ENCODE measurements at regions not wholly inside any gene's neighbourhood (a gene's known extent, or its start where the extent isn't known, plus 50 kb on each side); places are given as distances from the start of the nearest gene placed in this dataset.
"Not testable (repeated sequence)": the region's sequence is repeated elsewhere in the genome, so short reads cannot be mapped to it uniquely, and the experiment has no call there.

DNA sequence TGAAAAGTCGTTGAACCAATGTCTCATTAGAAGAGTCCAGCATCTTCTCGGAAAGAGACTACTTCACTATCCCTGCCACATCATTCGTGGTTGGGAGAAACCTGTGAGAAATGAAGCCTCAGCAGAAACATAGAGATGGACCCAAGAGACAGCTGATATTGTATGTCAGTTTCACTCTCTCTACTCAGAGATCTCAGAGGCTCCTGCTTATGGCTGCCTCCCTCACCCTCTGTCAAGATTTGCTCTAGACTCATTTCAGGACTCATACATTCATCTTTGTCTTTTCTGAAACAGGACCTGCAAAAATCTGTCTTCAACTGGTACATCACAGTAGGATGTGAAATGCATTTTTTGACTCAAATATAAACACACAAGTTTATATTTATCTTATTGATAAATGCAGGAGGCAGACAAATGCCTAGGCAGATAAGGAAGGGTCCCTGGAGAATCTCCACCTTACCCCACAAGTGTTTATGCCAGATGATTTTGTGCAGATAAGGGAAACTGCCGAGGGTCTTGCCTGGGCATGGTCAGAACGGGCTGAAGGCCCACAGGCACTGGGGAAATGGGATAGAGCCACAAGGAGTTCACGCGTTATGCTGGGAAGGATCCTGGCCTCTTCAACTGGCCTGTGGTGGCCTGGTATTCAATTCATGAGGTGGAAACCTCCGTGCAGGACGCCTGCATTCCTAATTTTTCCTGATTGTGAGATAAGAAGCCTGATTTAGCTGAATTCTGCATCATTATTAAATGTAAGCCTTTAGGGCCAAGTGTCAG lies 1834.0 kb upstream of the PCDH20 start:
- Histone ChIP-seq H3K27me3 (ENCODE audit: insufficient read depth, low read length) (no peaks in the 10 kb centered on the region), H3K79me2 (ENCODE audit: control insufficient read depth, insufficient read depth, low read length, unreplicated experiment) (no peaks in the 10 kb centered on the region), H3K4me1 (ENCODE audit: control insufficient read depth, insufficient read depth, low read length, unreplicated experiment) (no peaks in the 10 kb centered on the region), H3K27ac (ENCODE audit: low read depth, low read length) (no peak overlapping the region), H3K36me3 (ENCODE audit: insufficient read depth, low read length) (no peaks in the 10 kb centered on the region), H2AFZ (ENCODE audit: low read length, unreplicated experiment) (no peak overlapping the region), H3K4me3 (ENCODE audit: low read depth, low read length) (no peak overlapping the region)

DNA sequence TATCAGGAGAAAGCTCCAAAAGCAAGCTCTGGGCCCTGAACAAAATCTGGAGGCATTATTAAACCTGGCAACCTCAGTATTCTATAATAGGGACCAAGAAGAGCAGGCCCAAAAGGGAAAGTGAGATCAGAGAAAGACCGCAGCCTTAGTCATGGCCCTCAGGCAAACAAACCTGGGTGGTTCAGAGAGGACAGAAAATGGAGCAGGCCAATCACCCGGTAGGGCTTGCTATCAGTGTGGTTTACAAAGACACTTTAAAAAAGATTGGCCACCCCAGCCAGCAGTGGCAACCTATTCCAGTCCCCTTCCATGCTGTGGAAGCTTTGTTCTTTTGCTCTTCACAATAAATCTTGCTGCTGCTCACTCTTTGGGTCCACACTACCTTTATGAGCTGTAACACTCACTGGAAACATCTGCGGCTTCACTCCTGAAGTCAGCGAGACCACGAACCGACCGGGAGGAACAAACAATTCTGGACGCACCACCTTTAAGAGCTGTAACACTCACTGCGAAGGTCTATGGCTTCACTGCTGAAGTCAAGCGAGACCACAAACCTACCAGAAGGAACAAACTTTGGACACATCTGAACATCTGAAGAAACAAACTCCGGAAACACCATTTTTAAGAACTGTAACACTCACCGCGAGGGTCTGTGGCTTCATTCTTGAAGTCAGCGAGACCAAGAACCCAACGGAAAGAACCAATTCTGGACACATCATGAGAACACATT lies 1821.2 kb upstream of the PCDH20 start:
- not testable (repeated sequence) for H3K4me1 ChIP-seq (ENCODE audit: control insufficient read depth, insufficient read depth, low read length, unreplicated experiment); H3K36me3 ChIP-seq (ENCODE audit: insufficient read depth, low read length); H3K27ac ChIP-seq (ENCODE audit: low read depth, low read length); H3K79me2 ChIP-seq (ENCODE audit: control insufficient read depth, insufficient read depth, low read length, unreplicated experiment); H3K27me3 ChIP-seq (ENCODE audit: insufficient read depth, low read length); H2AFZ ChIP-seq (ENCODE audit: low read length, unreplicated experiment); H3K4me3 ChIP-seq (ENCODE audit: low read depth, low read length)

DNA sequence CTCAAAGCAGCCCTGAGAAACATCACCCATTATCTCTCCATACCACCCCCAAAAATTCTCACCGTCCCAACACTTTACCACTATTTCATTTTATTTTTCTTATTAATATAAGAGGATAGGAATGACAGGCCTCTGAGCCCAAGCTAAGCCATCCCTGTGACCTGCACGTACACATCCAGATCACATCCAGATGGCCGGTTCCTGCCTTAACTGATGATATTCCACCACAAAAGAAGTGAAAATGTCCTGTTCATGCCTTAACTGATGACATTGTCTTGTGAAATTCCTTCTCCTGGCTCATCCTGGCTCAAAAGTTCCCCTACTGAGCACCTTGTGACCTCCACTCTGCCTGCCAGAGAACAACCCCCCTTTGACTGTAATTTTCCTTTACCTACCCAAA lies 1802.9 kb upstream of the PCDH20 start:
- not testable (repeated sequence) for H3K36me3 ChIP-seq (ENCODE audit: insufficient read depth, low read length); H3K27ac ChIP-seq (ENCODE audit: low read depth, low read length); H3K4me3 ChIP-seq (ENCODE audit: low read depth, low read length); H2AFZ ChIP-seq (ENCODE audit: low read length, unreplicated experiment); H3K4me1 ChIP-seq (ENCODE audit: control insufficient read depth, insufficient read depth, low read length, unreplicated experiment); H3K27me3 ChIP-seq (ENCODE audit: insufficient read depth, low read length); H3K79me2 ChIP-seq (ENCODE audit: control insufficient read depth, insufficient read depth, low read length, unreplicated experiment)

DNA sequence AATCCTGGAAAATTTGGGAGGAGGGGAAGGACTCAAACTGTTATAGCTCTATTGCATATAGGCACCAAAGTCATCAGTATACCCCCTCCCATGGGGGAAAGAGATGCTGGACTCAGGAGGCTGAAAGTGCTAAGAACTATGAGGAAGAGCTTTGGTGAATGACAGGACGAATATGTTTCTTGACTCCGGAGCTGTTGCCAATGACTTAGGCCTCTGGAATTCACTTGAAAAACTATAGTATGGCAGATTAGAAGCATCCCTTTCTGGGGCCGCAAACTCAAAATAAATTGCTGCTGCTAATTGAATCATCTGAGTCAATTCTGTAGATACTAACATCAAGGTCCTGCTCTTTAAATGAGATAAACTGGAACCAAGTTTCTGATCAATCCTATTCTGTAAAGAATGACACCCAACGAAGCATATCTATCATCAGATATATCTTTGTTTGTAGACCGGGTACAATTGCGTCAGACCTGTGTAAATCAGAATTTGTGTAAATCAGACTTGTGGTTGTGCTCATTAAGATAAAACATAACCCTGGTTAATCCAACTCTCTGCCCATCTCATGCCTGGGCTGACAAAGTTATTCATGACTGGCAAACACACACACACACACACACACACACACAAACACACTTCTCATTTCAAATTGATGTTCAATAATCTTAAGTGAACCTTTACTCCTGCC lies 1793.8 kb upstream of the PCDH20 start:
- no peaks in the 10 kb centered on the region for H3K27me3 ChIP-seq (ENCODE audit: insufficient read depth, low read length)
- no peaks in the 10 kb centered on the region for H3K36me3 ChIP-seq (ENCODE audit: insufficient read depth, low read length)
- H3K79me2 ChIP-seq (ENCODE audit: control insufficient read depth, insufficient read depth, low read length, unreplicated experiment) = no peaks in the 10 kb centered on the region
- no peak overlapping the region for H2AFZ ChIP-seq (ENCODE audit: low read length, unreplicated experiment)
- H3K4me1 ChIP-seq (ENCODE audit: control insufficient read depth, insufficient read depth, low read length, unreplicated experiment) = peaks cover 16% of the 10 kb centered on the region
- H3K4me3 ChIP-seq (ENCODE audit: low read depth, low read length) = no peak overlapping the region
- no peak overlapping the region for H3K27ac ChIP-seq (ENCODE audit: low read depth, low read length)

DNA sequence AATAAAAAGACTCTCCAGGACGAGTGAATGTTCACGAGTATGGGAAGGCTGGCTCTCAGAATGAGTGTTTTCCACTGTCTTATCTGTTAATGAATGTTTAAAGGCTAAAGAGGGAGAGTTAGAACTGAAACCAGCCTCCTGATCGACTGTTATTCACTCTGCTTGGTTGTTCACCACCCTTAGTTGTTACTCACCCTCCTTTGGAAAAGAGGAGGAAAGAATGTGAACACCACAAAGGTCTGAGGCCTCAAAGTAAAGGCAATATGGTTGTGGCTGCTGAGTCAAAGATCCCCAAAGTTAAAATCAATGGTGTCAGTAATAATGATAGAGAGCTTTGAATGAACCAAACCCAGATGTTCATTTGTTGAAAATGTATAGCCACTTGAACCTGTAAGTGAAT lies 1793.2 kb upstream of the PCDH20 start:
- Histone ChIP-seq H3K4me3 (ENCODE audit: low read depth, low read length) (no peak overlapping the region), H3K79me2 (ENCODE audit: control insufficient read depth, insufficient read depth, low read length, unreplicated experiment) (no peaks in the 10 kb centered on the region), H3K36me3 (ENCODE audit: insufficient read depth, low read length) (no peaks in the 10 kb centered on the region), H3K27ac (ENCODE audit: low read depth, low read length) (no peak overlapping the region), H3K27me3 (ENCODE audit: insufficient read depth, low read length) (no peaks in the 10 kb centered on the region), H2AFZ (ENCODE audit: low read length, unreplicated experiment) (peak overlapping the region; percentile 6), H3K4me1 (ENCODE audit: control insufficient read depth, insufficient read depth, low read length, unreplicated experiment) (peaks cover 16% of the 10 kb centered on the region)

DNA sequence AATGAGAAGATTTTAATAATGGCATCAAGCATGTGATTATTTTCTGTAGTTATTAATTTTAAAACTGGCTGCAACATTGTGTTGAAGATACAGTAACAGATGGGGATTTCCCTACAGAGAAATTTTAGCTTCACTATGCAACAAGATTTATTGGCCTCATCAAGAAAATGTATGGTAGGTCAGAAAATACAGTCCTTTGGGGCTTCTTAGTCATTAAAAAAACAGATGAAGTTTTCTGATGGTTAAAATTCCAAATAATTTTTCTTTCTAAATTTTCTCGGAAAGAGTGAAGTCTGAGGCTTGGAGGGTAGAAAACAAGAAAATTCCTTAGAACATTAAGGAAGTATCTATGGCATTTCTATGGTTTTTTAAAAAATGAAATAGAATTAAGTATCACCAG lies 1790.8 kb upstream of the PCDH20 start:
- H3K27ac ChIP-seq (ENCODE audit: low read depth, low read length) = no peak overlapping the region
- peaks cover 16% of the 10 kb centered on the region for H3K4me1 ChIP-seq (ENCODE audit: control insufficient read depth, insufficient read depth, low read length, unreplicated experiment)
- H2AFZ ChIP-seq (ENCODE audit: low read length, unreplicated experiment) = no peak overlapping the region
- no peaks in the 10 kb centered on the region for H3K36me3 ChIP-seq (ENCODE audit: insufficient read depth, low read length)
- no peaks in the 10 kb centered on the region for H3K27me3 ChIP-seq (ENCODE audit: insufficient read depth, low read length)
- no peak overlapping the region for H3K4me3 ChIP-seq (ENCODE audit: low read depth, low read length)
- no peaks in the 10 kb centered on the region for H3K79me2 ChIP-seq (ENCODE audit: control insufficient read depth, insufficient read depth, low read length, unreplicated experiment)

DNA sequence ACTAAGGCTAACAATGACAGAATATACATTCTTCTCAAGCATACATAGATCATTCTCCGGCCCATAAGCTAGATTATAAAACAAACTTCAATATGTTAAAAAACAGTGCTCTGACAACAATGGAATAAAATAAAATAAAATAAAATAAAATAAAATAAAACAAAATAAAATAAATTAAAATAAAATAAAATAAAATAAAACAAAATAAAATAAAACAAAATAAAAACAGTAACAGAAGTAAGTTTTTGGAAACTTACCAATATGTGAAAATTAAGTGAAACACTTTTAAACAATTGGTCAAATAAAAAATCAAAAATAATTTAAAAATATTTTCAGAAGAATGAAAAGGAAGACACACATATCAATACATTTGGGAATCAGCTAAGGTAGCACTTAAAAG lies 1785.8 kb upstream of the PCDH20 start:
- H3K4me1 ChIP-seq (ENCODE audit: control insufficient read depth, insufficient read depth, low read length, unreplicated experiment) = peaks cover 6% of the 10 kb centered on the region
- no peaks in the 10 kb centered on the region for H3K27me3 ChIP-seq (ENCODE audit: insufficient read depth, low read length)
- H3K79me2 ChIP-seq (ENCODE audit: control insufficient read depth, insufficient read depth, low read length, unreplicated experiment) = no peaks in the 10 kb centered on the region
- H3K36me3 ChIP-seq (ENCODE audit: insufficient read depth, low read length) = no peaks in the 10 kb centered on the region
- no peak overlapping the region for H3K27ac ChIP-seq (ENCODE audit: low read depth, low read length)
- H3K4me3 ChIP-seq (ENCODE audit: low read depth, low read length) = no peak overlapping the region
- no peak overlapping the region for H2AFZ ChIP-seq (ENCODE audit: low read length, unreplicated experiment)

DNA sequence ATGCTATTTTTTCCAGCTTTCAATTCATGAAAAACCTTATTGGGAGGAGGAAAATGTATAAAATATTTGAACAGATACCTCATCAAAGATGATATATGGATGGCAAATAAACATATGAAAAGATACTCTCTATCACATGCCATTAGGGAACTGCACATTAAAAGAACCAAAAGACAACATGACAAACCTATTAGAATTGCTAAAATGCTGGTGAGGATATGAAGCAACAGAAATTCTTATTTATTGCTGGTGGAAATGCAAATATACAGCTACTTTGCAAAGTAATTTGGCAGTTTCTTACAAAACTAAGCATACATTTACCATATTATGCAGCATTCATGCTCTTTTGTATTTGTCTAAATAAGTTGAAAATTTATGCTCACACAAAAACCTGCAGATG lies 1783.9 kb upstream of the PCDH20 start:
- Histone ChIP-seq H3K27ac (ENCODE audit: low read depth, low read length) (no peak overlapping the region), H3K4me1 (ENCODE audit: control insufficient read depth, insufficient read depth, low read length, unreplicated experiment) (no peaks in the 10 kb centered on the region), H3K27me3 (ENCODE audit: insufficient read depth, low read length) (no peaks in the 10 kb centered on the region), H2AFZ (ENCODE audit: low read length, unreplicated experiment) (no peak overlapping the region), H3K36me3 (ENCODE audit: insufficient read depth, low read length) (no peaks in the 10 kb centered on the region), H3K79me2 (ENCODE audit: control insufficient read depth, insufficient read depth, low read length, unreplicated experiment) (no peaks in the 10 kb centered on the region), H3K4me3 (ENCODE audit: low read depth, low read length) (no peak overlapping the region)

DNA sequence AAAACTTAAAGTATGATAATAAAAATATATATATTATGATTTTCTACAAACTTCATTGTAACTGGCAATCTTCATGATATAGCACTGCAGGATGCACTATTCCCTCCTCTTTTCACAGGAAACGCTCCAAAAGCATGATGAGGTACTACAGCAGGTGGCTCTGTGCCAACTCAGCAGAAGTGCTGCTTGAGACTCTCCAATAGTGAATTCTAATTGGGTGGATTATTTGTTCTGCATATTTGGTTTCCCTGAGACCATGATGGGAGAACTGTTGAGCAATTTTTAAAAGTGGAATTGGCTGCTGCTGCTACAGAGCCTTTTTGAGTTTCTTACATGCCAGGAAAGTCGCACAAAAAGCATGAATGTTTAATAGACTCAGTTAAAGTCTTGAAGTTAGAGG lies 1782.4 kb upstream of the PCDH20 start:
- Histone ChIP-seq H3K27ac (ENCODE audit: low read depth, low read length) (no peak overlapping the region), H3K79me2 (ENCODE audit: control insufficient read depth, insufficient read depth, low read length, unreplicated experiment) (no peaks in the 10 kb centered on the region), H3K36me3 (ENCODE audit: insufficient read depth, low read length) (no peaks in the 10 kb centered on the region), H3K27me3 (ENCODE audit: insufficient read depth, low read length) (no peaks in the 10 kb centered on the region), H3K4me1 (ENCODE audit: control insufficient read depth, insufficient read depth, low read length, unreplicated experiment) (no peaks in the 10 kb centered on the region), H2AFZ (ENCODE audit: low read length, unreplicated experiment) (no peak overlapping the region), H3K4me3 (ENCODE audit: low read depth, low read length) (no peak overlapping the region)

DNA sequence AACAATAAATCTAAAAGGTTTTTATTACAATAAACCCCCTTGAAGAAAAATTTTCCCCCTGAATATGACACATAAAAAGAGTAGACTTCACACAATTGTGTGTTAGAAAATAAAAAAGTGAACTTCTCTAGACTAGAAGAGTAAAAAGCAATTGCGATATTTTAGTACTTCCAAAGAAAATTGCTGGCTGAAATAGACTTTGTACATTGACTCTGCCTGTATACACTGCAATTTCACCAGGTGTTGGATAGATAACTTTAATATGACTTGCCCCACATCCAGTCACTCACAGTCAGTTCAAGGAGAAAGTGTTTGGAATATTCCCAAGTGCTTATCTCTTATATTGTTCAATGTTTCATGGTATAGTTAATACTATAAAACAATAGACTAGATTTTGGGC lies 1780.1 kb upstream of the PCDH20 start:
- no peak overlapping the region for H3K27ac ChIP-seq (ENCODE audit: low read depth, low read length)
- H3K79me2 ChIP-seq (ENCODE audit: control insufficient read depth, insufficient read depth, low read length, unreplicated experiment) = no peaks in the 10 kb centered on the region
- H3K4me1 ChIP-seq (ENCODE audit: control insufficient read depth, insufficient read depth, low read length, unreplicated experiment) = peaks cover under 1% of the 10 kb centered on the region
- no peaks in the 10 kb centered on the region for H3K36me3 ChIP-seq (ENCODE audit: insufficient read depth, low read length)
- no peaks in the 10 kb centered on the region for H3K27me3 ChIP-seq (ENCODE audit: insufficient read depth, low read length)
- no peak overlapping the region for H2AFZ ChIP-seq (ENCODE audit: low read length, unreplicated experiment)
- H3K4me3 ChIP-seq (ENCODE audit: low read depth, low read length) = no peak overlapping the region

Data from ACC112 (cell line).